HG03159 (cell line): ENCODE measurements at regions not wholly inside any gene's neighbourhood (a gene's known extent, or its start where the extent isn't known, plus 50 kb on each side); places are given as distances from the start of the nearest gene placed in this dataset.
A peak's percentile ranks its signal among the peaks of the same experiment; 100 is the strongest.

Experiments used
- ATAC-seq: cut with Tn5 transposase; IDR thresholded peaks from one replicate; pipeline ENCODE4 v1.9.1; 2021; ENCODE audit warnings: mild to moderate bottlenecking, moderate library complexity; ENCODE audit not compliant: unreplicated experiment

GRCh38 chr2:16615687-16616615 lies 49.7 kb downstream of the CYRIA start:
- no peak for ATAC-seq

- ATAC-seq = no peak
Measured at GRCh38 chr2:16615246-16615645, 50.4 kb downstream of the CYRIA start.

DNA sequence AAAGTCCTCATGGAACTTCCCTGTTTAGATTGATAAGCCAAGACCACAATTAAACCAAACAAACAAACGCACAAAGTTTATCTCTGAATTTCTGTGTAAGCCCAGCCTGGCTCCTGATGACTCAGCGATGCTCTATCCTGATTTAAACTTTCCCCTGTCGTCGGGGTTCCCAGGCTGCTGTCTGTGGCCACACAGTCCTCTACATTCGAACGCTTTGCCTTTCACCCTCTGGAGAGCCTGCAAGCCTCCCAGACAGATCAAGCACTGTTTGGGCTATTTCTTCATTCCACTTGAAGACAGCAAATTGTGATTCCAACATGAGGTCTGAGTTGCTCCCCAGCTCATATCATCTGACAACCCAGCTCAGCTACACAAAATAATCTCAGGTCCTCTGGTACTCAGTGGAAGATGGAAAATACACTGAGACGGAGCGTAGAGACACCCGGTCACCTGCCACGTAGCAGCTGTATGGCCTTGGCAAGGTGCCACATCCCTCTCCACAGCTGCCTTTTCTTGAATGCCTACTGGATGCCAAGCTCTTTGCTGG lies 51.2 kb downstream of the CYRIA start:
- no peak for ATAC-seq

- peak; percentile 36 for ATAC-seq
Measured at GRCh38 chr2:16613539-16614011, 52.1 kb downstream of the CYRIA start.

DNA sequence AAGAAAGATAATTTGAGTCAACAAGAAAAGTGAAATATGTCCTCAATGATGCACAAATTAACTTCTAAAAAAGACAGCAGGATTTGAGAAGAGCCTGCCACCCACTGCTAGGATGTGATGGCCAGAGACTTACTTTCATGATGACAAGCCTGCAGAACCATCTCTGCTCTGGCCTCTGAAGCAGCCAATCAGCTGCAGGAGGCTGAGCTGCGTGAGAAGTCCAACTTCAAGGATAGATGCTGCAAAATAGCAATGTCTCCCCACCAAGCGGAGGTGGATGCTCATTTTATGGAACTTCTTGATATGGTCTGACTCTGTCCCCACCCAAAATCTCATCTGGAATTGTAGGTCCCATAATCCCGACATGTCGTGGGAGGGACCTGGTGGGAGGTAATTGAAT lies 53.1 kb downstream of the CYRIA start:
- ATAC-seq = no peak

DNA sequence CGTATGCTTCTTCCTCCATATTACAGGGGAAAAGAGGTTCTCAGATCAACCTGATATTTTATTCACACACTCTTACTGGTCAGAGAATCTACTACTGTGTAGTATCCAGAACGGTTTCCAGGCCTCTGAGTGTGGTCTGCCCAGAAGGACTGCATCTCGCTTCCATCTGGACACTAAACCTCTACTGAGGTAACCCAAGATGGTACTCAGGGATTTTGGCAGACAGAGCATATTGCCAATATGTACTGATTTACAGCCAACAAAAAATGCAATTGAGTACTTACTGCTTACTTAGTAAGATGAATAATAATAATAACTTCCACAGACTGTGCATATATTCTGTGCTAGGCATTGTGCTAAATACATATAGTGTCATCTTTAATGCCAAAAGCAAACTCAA lies 55.8 kb downstream of the CYRIA start:
- ATAC-seq = no peak

DNA sequence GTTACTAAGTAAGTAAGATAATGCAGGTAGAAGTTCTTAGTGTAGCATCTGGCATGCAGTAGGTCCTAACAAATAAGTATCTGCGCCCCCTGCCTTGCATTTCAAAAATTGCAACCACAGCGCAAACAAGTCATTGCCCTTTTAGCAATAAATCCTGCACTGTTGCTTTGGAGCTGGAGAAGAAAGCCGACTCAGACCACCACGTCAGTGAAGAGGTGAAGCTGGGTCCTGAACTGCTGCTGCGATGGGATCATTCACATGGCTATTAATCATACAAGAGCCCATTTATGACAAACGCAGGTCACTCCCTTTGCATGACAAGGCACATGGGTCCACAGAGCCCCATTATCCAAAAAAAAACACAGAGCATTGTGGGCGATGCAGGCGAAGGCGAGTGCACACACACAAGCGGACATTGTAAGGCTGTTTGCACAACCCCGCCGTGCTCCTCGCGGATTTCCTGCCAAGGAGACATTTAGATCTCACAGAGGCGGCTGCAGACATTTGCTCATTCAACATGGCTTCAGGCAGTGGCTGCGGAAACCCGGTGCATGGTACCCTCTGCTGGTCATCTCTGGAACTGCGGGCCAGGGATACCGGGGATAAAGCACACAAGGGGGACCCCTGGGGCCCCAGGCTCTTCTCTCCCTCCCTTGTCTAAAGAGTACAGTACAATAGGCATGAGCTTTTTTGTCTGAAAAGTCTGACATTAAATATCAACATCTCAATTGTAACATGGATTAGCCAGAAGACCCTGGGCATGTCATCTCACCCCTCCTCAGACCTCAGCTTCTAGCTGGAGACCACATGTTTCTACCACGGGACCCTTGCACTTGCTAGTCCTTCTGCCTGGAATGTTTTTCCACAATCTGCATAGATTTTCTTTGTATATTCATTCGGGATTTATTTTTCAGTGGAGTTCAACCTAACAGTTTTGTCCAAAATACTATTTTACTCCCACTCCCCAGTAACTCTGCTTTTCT lies 56.7 kb downstream of the CYRIA start:
- peak; percentile 93 for ATAC-seq

- no peak for ATAC-seq
Measured at GRCh38 chr2:16607301-16607700, 58.3 kb downstream of the CYRIA start.

DNA sequence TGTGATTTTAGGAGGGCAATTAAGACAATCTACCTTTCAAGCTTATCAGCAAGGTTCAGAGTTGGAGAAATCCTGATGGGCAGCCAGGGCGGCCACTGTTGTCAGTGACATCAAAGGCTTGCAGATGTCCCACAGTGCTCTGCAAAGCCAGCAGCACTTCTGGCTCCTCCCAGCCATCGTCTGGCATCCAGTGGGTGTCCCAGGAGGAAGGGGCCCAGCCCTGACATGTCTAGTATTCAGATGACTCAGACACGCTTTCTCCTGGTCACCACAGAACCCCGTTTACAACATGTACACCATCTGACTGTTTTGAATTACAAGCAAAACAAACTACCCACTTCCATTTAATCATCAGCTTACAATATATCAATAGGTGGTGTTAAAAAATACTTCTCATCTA lies 61.4 kb downstream of the CYRIA start:
- ATAC-seq = no peak

DNA sequence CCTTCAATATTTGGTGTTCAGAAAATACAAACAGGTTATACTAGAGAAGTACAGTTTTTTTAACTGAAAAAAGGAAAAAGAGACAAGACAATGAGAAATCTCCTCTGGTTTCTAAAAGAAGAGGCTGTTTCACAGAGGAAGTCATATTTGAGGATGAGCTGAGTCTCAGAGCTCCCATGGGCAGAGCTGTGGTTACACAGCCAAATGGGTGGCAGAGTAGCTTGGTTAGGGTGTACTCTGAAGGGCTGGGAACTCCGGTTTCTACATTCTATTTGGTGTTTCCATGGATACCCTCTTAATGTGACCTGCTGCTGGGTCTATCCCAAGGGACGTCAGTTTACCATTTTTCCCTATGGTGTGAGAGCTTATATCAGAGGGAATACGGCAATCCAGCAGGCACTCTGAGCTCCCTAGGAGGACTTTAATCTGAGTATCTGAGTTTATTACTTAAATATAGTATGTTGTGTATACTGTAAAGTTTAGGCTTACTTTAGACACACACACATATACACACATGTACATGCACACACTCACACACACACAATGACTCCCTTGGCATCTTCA lies 74.2 kb downstream of the CYRIA start:
- no peak for ATAC-seq

- ATAC-seq = no peak
Measured at GRCh38 chr2:16589465-16589864, 76.2 kb downstream of the CYRIA start.

DNA sequence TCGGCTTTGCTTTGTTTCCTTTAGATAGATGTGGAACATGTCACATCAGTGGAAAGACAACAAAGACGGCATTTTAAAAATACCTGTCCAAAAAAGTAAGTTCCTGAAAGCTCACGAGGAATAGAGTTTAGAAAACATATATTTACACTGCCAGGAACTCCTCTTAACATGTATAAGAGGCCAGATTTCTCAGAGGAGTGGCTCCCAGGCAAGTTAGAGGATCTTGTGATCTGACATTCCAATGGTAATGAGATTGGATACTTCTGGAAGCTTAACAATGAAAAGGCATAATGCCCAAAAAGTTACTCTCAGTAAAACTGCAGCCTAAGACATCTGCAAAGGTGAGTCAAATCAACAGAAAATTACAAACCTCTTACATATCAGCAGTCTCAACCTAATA lies 77.1 kb downstream of the CYRIA start:
- ATAC-seq = no peak

DNA sequence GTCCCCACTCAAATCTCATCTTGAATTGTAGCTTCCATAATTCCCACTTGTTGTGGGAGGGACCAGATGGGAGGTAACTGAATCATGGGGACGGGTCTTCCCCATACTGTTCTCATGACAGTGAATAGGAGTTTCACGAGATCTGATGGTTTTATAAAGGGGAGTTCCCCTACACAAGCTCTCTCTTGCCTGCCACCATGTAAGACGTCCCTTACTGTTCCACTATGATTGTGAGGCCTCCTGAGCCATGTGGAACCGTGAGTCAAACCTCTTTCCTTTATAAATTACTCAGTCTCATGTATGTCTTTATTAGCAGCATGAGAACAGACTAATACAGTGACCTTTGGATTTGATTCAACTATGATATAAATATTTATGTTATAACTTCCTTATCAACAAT lies 78.0 kb downstream of the CYRIA start:
- no peak for ATAC-seq

DNA sequence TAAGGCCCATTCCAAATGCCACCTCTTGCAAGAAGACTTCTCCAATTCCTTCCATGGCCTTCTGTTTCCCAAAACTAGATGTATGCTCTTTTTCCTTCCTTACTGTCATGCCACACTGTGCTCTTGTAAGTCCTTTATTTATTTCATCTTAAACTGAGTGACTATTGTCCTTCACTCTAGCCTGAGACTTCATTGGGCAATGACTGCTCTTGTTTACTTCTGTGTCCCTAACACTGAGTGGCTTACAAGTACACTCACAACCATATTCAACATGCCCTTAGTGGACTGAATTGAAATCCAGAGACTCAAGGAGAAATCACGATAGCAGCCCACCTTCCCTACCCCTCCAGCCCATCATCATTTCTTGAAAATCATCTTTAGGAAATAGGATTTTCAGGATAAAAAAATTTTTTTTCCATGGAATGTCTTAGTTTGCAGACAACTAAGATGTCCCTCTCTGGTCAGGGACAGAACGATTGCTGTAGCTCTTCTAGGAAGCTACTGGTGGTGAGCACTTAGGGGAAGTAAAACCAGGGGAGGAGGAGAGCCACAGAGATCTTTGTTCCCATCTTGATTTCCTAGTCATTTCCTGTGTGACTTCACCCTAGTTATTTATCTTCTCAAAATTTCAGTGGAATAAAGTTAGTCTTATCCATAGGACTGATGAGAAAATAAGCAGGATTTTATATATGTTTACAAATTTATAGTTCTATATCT lies 80.7 kb downstream of the CYRIA start:
- no peak for ATAC-seq

DNA sequence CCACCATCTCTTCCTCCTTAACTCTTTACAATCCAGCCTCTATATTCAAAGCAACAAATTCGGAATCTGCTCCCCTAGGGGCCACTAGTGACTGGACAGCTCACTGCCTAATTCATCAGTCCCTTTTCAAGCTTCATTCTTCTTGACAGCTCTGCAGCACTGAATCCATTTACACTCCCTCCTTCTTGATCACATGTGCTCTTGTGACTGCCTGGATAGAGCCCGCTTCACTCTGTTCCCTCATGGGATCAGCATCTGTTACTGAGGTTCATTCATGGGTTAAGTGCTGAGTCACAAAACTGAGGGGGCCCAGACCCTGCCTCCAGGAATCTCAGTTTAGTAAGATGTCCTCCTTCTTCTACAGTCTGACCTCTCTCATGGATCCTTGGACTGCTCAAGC lies 81.5 kb downstream of the CYRIA start:
- ATAC-seq = no peak

DNA sequence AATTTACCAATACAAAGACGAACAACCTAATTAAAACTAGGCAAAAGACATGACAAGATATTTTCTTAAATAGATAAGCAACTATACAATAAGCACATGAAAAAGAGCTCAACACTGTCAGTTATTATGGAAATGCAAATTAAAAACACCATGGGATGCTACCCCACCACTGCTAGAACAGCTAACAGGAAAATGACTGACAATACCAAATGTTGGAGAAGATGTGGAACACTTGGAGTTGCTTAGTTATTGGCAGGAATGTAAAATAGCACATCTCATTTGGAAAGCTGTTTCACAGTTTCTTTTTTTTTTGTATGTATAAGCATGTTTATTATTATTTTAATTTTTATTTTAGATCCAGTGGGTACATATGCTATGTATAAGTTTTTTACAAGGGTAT lies 84.4 kb downstream of the CYRIA start:
- ATAC-seq = no peak

DNA sequence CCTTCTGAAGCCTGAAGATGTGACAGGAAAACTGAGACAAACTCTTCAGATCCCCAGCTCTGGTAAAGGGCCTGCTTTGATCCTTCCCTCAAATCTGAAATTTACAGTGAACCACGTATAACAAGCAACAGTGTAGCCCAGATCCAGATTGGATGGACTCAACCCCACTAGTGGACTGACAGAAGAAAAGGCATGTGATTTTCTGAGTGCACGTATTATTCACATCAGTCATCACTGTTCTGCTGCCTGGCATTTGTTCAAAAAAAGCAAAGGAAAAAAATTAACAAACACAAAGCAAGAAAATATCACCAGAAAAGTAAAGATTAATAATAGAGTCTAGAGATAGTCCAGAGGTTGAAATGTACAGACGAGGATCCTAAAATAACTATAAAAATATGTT lies 87.6 kb downstream of the CYRIA start:
- no peak for ATAC-seq

DNA sequence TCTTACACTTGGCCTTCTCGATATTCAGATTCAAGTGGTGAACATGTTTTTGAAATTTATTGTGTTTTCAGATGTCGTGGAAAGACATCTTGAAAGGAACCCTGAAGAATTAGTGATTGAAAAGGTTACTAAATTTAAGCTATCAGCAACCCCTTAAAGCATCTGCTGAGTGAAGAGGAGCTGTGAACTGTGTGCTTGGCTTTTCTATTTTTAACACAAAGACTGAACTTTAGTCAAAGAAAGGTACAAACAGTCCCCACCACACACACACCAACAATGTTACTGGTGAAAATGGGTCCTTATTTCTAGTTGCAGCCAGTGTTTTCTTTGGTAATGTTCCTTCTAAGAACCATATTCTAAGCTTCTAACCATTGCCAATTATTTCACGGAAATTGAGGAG lies 95.1 kb downstream of the CYRIA start:
- no peak for ATAC-seq

GRCh38 chr2:16568998-16569784 lies 96.4 kb downstream of the CYRIA start:
- no peak for ATAC-seq

DNA sequence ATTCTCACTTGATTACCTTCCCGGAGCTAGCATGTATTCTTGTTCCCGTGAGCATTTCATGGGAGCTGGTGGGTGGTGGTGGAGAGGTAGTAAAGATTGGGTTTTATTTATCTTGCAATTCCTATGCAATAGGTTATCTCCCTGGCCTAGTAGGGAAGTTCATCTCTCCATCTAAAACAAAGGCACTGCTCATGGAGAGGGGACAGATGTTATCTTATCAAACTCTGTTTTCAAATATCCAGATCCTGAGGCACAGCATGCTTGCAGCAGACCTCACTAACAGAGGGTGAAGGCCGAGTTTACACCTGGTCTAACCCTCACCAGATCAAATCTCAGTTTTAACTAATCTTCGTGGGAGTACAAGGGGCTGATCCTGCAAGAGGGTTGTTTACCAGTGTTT lies 98.9 kb downstream of the CYRIA start:
- ATAC-seq = no peak
